Stimulated activated CD4-positive, alpha-beta T cell treated with anti-CD3 and anti-CD28 coated beads, Interleukin-15, amount 100 ng/mL, for 24 hours (primary cell): ENCODE measurements at regions not wholly inside any gene's neighbourhood (a gene's known extent, or its start where the extent isn't known, plus 50 kb on each side); places are given as distances from the start of the nearest gene placed in this dataset.

Experiments used
- DNase-seq: peaks from one replicate; pipeline ENCODE4 v3.0.0-alpha.2; 2020

DNA sequence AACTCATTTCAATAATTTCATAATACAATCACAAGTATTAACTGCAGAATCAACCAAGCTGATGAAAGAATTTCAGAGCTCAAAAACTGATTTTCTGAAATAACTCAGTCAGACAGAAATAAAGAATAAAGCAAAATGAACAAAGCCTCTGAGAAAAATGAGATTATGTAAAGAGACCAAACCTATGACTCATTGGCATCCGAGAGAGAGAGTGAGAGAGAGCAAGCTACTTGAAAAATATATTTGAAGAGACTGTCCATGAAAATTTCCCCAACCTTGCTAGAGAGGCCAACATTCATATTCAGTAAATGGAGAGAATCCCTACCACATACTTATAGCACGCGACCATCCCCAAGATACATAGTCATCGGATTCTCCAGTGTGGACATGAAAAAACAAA, 1376.4 kb downstream of the CDH11 start:
- no peak for DNase-seq

DNA sequence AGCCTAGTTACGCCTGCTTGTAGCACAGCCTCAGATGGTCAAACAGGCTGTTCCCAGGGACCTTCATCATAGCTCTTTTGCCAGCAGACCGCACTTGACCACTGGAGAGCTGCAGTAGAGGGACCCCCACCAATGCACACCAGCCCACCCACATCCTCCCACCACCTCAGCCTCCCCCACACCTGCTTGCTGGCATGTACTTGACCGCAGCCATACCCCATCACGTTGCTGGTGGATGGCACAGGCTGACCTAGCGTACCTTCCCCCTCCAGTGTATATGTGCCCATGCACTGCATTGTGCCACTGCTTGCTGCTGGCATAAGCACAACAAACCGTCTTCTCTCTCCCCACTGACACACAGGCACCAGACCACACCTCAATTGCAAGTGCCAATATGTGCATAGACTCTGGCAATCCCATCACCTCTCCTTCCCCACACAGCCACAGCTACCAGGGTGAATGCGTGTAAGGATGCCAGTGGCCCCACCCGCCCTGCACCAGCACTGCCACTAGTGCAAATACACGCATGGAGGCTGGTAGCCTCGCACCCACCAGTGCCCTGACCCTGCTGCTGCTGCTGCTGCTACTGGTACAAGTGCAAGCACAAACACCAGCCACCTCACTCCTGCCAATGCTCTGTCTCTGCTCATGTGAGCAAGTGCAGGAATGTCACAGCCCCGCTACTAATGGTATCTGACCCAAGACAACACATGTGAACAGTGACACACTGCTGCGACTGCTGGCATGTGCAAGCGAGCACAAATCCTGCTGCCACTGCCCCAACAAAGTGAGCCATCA, 1377.6 kb downstream of the CDH11 start:
- no peak for DNase-seq

GRCh38 chr16:63742150-63742549, 1379.7 kb downstream of the CDH11 start:
- no peak for DNase-seq

- DNase-seq, result no peak
Observed at GRCh38 chr16:63737633-63738032, 1384.2 kb downstream of the CDH11 start.

DNA sequence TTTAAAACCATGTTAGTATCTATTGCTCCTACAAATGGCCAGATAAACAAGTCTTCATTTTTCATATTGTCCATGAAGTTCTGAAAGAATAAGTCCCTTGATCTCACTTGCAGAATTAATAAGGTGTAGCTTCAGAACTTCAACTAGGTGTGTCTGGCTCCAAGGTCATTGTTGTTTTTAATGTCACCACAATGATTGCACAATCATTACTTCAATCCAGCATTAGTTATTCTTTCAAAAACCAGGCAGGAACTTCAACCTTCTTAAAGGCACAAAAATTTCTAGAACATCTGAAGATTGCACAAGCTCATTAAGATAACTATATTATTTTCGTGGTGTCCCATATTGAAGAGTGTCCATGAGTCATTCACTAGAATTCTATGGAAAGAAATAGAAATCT, 1386.4 kb downstream of the CDH11 start:
- DNase-seq, result no peak

DNA sequence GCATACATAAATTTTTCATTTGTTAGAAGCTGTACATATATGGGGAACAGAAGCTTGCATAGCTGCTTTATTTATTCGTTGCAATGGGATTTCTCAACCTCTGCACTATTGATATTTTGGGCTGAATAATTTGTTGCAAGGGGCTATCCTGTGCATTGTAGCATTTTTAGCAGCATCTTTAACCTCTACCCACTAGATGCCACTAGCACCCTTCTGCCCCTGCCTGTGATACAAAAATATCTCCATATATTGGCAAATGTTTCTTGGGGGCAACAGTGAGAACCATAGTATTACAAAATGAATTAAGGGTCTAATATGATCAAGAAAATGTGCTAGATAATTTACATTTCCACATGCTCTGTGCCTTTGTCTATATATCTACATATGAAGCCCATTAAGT, 1401.0 kb downstream of the CDH11 start:
- DNase-seq, result no peak

DNA sequence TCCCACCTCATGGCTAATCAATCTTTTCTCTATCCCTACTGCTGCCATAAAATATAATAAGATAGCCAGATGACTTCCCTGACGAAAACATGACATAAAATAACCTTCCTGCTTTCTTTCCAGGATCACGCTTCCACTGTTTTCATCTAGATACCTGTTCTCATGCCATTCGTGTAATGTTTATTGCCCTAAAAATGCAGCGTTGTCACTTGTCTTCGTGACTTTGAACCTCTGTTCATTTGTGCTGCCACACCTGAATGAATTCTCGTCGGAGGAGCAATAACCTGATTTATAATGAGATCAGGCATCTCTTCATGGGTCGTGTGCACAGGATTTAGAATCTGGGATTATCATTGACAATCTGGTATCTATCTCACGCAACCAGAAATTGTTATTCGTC, 1401.9 kb downstream of the CDH11 start:
- DNase-seq, result no peak

- DNase-seq, result no peak
Observed at GRCh38 chr16:63717806-63718205, 1404.1 kb downstream of the CDH11 start.

DNA sequence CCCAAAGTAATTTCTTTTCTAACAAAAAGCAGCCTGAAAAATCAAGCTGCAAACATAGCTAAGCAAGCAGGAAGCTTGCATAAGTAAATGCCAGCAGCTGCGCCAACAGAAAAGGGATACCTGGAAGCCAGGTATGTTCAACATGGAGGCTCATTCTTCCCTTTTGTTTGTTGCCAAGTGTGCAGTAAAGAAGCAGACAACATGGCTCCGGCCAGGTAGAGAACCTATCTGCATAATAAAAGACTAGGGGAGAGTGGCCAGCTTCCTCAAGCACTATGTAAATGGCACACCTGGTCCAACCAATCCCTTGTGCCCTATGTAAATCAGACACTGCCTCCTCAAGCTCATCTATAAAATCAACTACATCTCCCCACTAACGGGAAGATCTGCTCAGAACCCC, 1407.0 kb downstream of the CDH11 start:
- DNase-seq, result no peak

DNA sequence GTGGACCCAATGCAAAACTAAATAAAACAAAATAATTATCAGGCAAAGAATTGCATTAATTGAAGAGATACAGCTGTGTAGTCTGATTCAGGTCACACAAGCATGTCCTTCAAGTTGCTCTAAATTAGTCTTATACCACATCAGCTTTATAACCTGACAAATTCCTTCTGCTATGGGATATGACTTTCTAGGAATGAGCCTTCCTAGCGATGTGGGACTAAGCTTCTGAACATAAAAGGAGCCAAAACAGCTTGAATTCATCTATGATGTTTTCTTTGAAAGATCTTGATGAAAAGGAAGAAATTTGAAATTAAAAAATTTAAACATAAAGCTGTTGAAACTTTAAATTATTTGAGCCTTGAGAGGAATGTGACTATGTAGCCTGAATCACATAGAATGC, 1409.1 kb downstream of the CDH11 start:
- no peak for DNase-seq

- DNase-seq, result no peak
Observed at GRCh38 chr16:63703612-63704011, 1418.3 kb downstream of the CDH11 start.

DNA sequence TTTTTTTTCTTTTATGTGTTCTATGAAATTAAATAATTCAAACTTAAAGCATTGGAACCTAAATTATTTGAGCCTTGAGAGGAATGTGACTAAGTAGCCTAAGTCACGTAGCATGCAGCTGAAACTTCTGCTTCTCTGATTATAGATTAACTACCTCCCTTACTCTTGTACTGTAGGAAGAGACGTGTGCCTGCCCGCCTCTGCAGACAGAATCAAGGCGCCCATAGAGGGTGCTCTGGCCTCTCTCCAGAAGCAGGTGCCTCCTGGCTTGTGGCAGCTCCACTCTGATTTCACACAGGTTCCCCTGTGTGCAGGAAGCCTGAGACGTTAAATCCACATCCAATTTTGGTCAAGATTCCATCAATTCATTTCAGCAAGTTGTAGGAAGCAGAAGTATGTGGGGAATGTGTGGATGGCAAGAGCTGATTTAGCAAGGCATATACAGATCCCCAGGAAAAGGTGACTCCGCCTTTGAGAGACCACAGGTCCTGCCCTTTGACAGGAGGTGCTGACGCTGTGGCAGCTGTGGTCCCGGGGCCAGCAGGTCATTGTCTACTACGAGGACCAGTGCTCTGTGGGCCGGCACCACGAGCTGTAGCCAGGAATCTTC, 1418.8 kb downstream of the CDH11 start:
- DNase-seq, result no peak

DNA sequence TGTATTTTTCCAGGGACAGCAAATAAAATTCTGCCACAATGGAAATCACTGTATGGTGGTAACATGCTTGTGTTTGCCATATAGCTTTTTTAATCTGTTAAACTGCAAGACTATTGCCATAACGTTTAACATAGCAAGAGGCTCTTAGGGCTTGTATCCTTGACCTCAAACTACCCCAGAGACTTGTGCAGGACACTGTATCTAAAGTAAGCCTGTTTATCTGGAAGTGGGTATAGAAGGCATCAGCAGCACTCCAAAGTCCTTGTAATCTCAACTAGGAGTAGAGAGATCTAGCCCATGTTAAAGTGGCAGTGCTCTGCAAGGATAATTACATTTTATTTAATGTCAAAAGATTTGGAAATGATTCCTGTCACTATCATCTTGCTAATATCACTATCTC, 1424.1 kb downstream of the CDH11 start:
- no peak for DNase-seq

GRCh38 chr16:63695347-63695746, 1426.5 kb downstream of the CDH11 start:
- DNase-seq, result no peak

GRCh38 chr16:63690961-63691360, 1430.9 kb downstream of the CDH11 start:
- DNase-seq, result no peak

DNA sequence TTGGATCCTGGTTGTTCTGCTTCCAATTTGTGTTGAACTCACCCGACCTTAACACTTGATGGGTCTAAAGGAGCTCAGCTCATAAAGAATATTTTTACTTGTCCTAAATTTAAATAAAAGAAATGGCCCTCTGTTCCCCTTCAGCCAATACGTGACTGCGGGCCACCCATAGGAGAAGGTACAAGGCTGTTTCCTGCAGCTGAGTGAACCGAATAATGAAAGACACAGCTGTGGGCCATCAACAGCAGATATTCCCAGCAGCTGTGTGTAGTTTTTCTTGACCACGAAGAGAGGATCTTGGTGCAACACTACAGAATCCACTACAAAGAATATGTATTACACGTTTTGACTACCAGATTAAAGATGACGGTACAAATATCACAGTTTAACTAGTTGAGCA, 1431.6 kb downstream of the CDH11 start:
- DNase-seq, result no peak

- no peak for DNase-seq
Observed at GRCh38 chr16:63689068-63689467, 1432.8 kb downstream of the CDH11 start.

DNA sequence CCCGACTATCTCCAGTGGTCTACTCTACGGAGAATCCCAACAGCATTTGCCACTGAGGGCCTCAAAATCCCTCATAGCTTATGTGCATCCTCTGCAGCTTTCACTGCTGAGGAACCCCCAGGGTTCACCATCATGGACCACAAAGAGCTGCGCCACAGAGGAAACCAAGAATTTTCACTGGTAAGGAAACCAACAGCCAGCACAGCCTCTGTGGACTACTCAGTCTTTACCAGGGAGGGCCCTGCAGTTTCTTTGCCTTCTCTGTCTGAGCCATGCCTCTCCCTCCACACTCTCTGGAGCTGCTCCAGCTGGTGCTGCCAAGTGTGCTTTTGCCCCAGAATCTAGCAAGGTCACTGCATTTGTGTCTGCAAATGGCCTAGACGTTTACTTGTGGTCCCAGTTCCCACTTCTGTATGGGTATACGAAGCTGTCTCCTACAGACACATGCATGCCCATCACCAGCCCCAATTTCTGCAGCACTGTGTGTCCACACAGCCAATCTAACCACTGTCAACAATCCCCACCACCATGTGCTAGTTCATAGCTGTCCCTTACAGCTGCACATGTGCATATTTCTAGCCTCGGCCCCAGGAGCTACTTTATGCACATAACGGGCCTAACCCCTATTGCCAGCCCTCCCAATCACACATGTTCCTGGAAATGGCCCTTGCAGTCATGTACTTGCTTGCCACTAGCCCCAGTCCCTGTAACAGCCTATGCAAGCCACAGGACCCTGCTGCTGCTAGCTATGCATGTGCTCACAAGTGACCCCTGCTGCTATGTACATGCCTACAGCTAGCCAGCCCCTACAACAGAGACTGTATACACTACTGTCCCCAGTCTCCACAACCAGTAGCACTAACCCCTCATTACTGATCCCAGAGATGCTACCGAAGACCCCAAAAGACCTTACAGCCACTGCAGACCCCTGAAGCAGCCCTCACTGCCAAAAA, 1437.4 kb downstream of the CDH11 start:
- DNase-seq, result no peak

- DNase-seq, result no peak
Observed at GRCh38 chr16:63682844-63683243, 1439.0 kb downstream of the CDH11 start.

- DNase-seq, result no peak
Observed at GRCh38 chr16:63672493-63672892, 1449.4 kb downstream of the CDH11 start.

DNA sequence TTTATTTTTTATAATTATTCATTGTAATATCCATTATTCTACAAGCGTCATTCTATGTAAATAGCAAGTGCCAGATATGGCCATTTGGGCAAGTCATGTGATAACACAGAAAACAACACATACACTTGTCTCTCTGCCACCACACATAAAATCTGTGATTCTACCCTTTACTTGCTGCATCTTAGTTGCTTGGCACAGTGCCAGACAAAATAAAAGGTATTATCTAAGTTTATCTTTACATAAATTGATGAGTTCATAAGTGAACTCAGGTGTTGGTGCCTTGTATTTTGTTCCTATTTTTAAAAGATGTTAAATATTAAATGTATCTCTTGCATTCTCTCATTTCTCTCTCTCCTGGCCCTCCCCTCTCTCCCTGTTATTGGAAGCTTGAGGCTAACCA, 1458.7 kb downstream of the CDH11 start:
- DNase-seq, result no peak

DNA sequence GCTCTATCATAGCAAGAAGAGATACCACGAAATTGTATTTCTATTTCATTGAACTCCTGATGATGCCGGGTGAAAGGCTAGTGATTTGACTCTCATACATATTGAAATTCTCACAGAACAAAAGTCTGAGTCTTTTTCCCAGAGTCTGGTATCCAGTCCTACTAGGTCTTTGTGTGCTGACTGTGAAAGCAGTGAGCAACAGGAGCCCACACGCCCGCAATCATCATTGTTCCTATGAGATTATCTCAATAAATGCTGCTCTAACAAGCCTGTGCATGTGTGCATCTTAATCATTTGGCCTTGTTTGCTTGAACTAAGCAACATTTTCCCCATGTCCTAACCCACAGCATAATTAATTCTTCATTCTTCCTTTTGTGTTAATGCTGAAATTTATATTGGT, 1466.0 kb downstream of the CDH11 start:
- no peak for DNase-seq

- DNase-seq, result no peak
Observed at GRCh38 chr16:63653044-63653839, 1468.6 kb downstream of the CDH11 start.
